ENCODE measurements at regions not wholly inside any gene's neighbourhood (a gene's known extent, or its start where the extent isn't known, plus 50 kb on each side); places are given as distances from the start of the nearest gene placed in this dataset.

GRCh38 chr1:81449786-81450185, 350.9 kb upstream of the ADGRL2 start:
- 83 to 88% methylated on average over 2 of the region's 2 CpGs for WGBS, 2 experiments (ENCODE audit: insufficient coverage in 2 of 2)
- H3K27ac ChIP-seq (ENCODE audit: low read depth, low read length, severe bottlenecking), result no peak overlapping the region

GRCh38 chr1:81446000-81446669, 354.6 kb upstream of the ADGRL2 start:
- no peak overlapping the region for H3K4me3 ChIP-seq (ENCODE audit: extremely low read depth, insufficient read depth, low read length, poor library complexity, severe bottlenecking)
- H3K27ac ChIP-seq (ENCODE audit: low read depth, low read length, severe bottlenecking), result no peak overlapping the region
- H3K9me3 ChIP-seq (ENCODE audit: control insufficient read depth, low read length), result no peaks in the 10 kb centered on the region
- WGBS, 2 experiments (ENCODE audit: insufficient coverage in 2 of 2), result 80 to 91% methylated on average over 3 to 5 of the region's 9 CpGs
- H3K36me3 ChIP-seq (ENCODE audit: control insufficient read depth, insufficient read depth, low read length), result no peaks in the 10 kb centered on the region
- no peaks in the 10 kb centered on the region for H3K4me1 ChIP-seq (ENCODE audit: control insufficient read depth, insufficient read depth, low read length, poor library complexity, severe bottlenecking)

More at GRCh38 chr1:81449786-81450185, 350.9 kb upstream of the ADGRL2 start:
- Histone ChIP-seq H3K4me3 (ENCODE audit: extremely low read depth, insufficient read depth, low read length, poor library complexity, severe bottlenecking) (no peak overlapping the region), H3K36me3 (ENCODE audit: control insufficient read depth, insufficient read depth, low read length) (no peaks in the 10 kb centered on the region), H3K4me1 (ENCODE audit: control insufficient read depth, insufficient read depth, low read length, poor library complexity, severe bottlenecking) (no peaks in the 10 kb centered on the region), H3K9me3 (ENCODE audit: control insufficient read depth, low read length) (no peaks in the 10 kb centered on the region)

GRCh38 chr1:81443288-81443687, 357.4 kb upstream of the ADGRL2 start:
- no peaks in the 10 kb centered on the region for H3K4me1 ChIP-seq (ENCODE audit: control insufficient read depth, insufficient read depth, low read length, poor library complexity, severe bottlenecking)
- no peaks in the 10 kb centered on the region for H3K36me3 ChIP-seq (ENCODE audit: control insufficient read depth, insufficient read depth, low read length)
- H3K27ac ChIP-seq (ENCODE audit: low read depth, low read length, severe bottlenecking), result no peak overlapping the region
- WGBS, 2 experiments (ENCODE audit: insufficient coverage in 2 of 2), result no CpG with 5 or more reads among the region's 1 CpG
- peaks cover 8% of the 10 kb centered on the region for H3K9me3 ChIP-seq (ENCODE audit: control insufficient read depth, low read length)
- H3K4me3 ChIP-seq (ENCODE audit: extremely low read depth, insufficient read depth, low read length, poor library complexity, severe bottlenecking), result no peak overlapping the region

GRCh38 chr1:81439046-81439823, 361.5 kb upstream of the ADGRL2 start:
- H3K36me3 ChIP-seq (ENCODE audit: control insufficient read depth, insufficient read depth, low read length), result no peaks in the 10 kb centered on the region
- no peak overlapping the region for H3K4me3 ChIP-seq (ENCODE audit: extremely low read depth, insufficient read depth, low read length, poor library complexity, severe bottlenecking)
- no peaks in the 10 kb centered on the region for H3K4me1 ChIP-seq (ENCODE audit: control insufficient read depth, insufficient read depth, low read length, poor library complexity, severe bottlenecking)
- H3K9me3 ChIP-seq (ENCODE audit: control insufficient read depth, low read length), result peaks cover 8% of the 10 kb centered on the region
- no peak overlapping the region for H3K27ac ChIP-seq (ENCODE audit: low read depth, low read length, severe bottlenecking)
- WGBS, 2 experiments (ENCODE audit: insufficient coverage in 2 of 2), result 93 to 96% methylated on average over 11 to 12 of the region's 12 CpGs

GRCh38 chr1:81437649-81438048, 363.1 kb upstream of the ADGRL2 start:
- Histone ChIP-seq H3K36me3 (ENCODE audit: control insufficient read depth, insufficient read depth, low read length) (no peaks in the 10 kb centered on the region), H3K4me3 (ENCODE audit: extremely low read depth, insufficient read depth, low read length, poor library complexity, severe bottlenecking) (no peak overlapping the region), H3K27ac (ENCODE audit: low read depth, low read length, severe bottlenecking) (no peak overlapping the region), H3K9me3 (ENCODE audit: control insufficient read depth, low read length) (peaks cover 8% of the 10 kb centered on the region), H3K4me1 (ENCODE audit: control insufficient read depth, insufficient read depth, low read length, poor library complexity, severe bottlenecking) (peaks cover 9% of the 10 kb centered on the region)
- WGBS, 2 experiments (ENCODE audit: insufficient coverage in 2 of 2), result 63% methylated on average over 2 of the region's 3 CpGs; no CpG with 5 or more reads in 1 of the 2 experiments

- H3K4me3 ChIP-seq (ENCODE audit: extremely low read depth, insufficient read depth, low read length, poor library complexity, severe bottlenecking), result no peak overlapping the region
- no peaks in the 10 kb centered on the region for H3K36me3 ChIP-seq (ENCODE audit: control insufficient read depth, insufficient read depth, low read length)
- no CpG with 5 or more reads among the region's 1 CpG for WGBS, 2 experiments (ENCODE audit: insufficient coverage in 2 of 2)
- H3K27ac ChIP-seq (ENCODE audit: low read depth, low read length, severe bottlenecking), result no peak overlapping the region
- peaks cover 8% of the 10 kb centered on the region for H3K9me3 ChIP-seq (ENCODE audit: control insufficient read depth, low read length)
- H3K4me1 ChIP-seq (ENCODE audit: control insufficient read depth, insufficient read depth, low read length, poor library complexity, severe bottlenecking), result peaks cover 14% of the 10 kb centered on the region
Measured at GRCh38 chr1:81437213-81437612, 363.5 kb upstream of the ADGRL2 start.

GRCh38 chr1:81435175-81435574, 365.6 kb upstream of the ADGRL2 start:
- peaks cover 32% of the 10 kb centered on the region for H3K4me1 ChIP-seq (ENCODE audit: control insufficient read depth, insufficient read depth, low read length, poor library complexity, severe bottlenecking)
- H3K36me3 ChIP-seq (ENCODE audit: control insufficient read depth, insufficient read depth, low read length), result no peaks in the 10 kb centered on the region
- no CpG with 5 or more reads among the region's 1 CpG for WGBS, 2 experiments (ENCODE audit: insufficient coverage in 2 of 2)
- H3K9me3 ChIP-seq (ENCODE audit: control insufficient read depth, low read length), result peaks cover 4% of the 10 kb centered on the region
- H3K4me3 ChIP-seq (ENCODE audit: extremely low read depth, insufficient read depth, low read length, poor library complexity, severe bottlenecking), result no peak overlapping the region
- no peak overlapping the region for H3K27ac ChIP-seq (ENCODE audit: low read depth, low read length, severe bottlenecking)

- Histone ChIP-seq H3K27ac (ENCODE audit: low read depth, low read length, severe bottlenecking) (no peak overlapping the region), H3K9me3 (ENCODE audit: control insufficient read depth, low read length) (no peaks in the 10 kb centered on the region), H3K4me1 (ENCODE audit: control insufficient read depth, insufficient read depth, low read length, poor library complexity, severe bottlenecking) (peaks cover 41% of the 10 kb centered on the region)
Measured at GRCh38 chr1:81433676-81434075, 367.1 kb upstream of the ADGRL2 start.

GRCh38 chr1:81432654-81433109, 368.1 kb upstream of the ADGRL2 start:
- Histone ChIP-seq H3K27ac (ENCODE audit: low read depth, low read length, severe bottlenecking) (peak overlapping the region; percentile 80), H3K4me1 (ENCODE audit: control insufficient read depth, insufficient read depth, low read length, poor library complexity, severe bottlenecking) (peaks cover 44% of the 10 kb centered on the region), H3K9me3 (ENCODE audit: control insufficient read depth, low read length) (no peaks in the 10 kb centered on the region), H3K4me3 (ENCODE audit: extremely low read depth, insufficient read depth, low read length, poor library complexity, severe bottlenecking) (no peak overlapping the region), H3K36me3 (ENCODE audit: control insufficient read depth, insufficient read depth, low read length) (no peaks in the 10 kb centered on the region)
- WGBS, 2 experiments (ENCODE audit: insufficient coverage in 2 of 2), result 94 to 95% methylated on average over 3 to 4 of the region's 8 CpGs

More at GRCh38 chr1:81433676-81434075, 367.1 kb upstream of the ADGRL2 start:
- 100% methylated on average over 1 to 2 of the region's 2 CpGs for WGBS, 2 experiments (ENCODE audit: insufficient coverage in 2 of 2)
- Histone ChIP-seq H3K36me3 (ENCODE audit: control insufficient read depth, insufficient read depth, low read length) (no peaks in the 10 kb centered on the region), H3K4me3 (ENCODE audit: extremely low read depth, insufficient read depth, low read length, poor library complexity, severe bottlenecking) (no peak overlapping the region)

- Histone ChIP-seq H3K27ac (ENCODE audit: low read depth, low read length, severe bottlenecking) (peak overlapping the region; percentile 80), H3K4me3 (ENCODE audit: extremely low read depth, insufficient read depth, low read length, poor library complexity, severe bottlenecking) (no peak overlapping the region)
Measured at GRCh38 chr1:81432059-81432458, 368.7 kb upstream of the ADGRL2 start.

GRCh38 chr1:81431624-81432000, 369.1 kb upstream of the ADGRL2 start:
- Histone ChIP-seq H3K36me3 (ENCODE audit: control insufficient read depth, insufficient read depth, low read length) (no peaks in the 10 kb centered on the region), H3K9me3 (ENCODE audit: control insufficient read depth, low read length) (no peaks in the 10 kb centered on the region), H3K27ac (ENCODE audit: low read depth, low read length, severe bottlenecking) (peak overlapping the region; percentile 80), H3K4me3 (ENCODE audit: extremely low read depth, insufficient read depth, low read length, poor library complexity, severe bottlenecking) (no peak overlapping the region), H3K4me1 (ENCODE audit: control insufficient read depth, insufficient read depth, low read length, poor library complexity, severe bottlenecking) (peaks cover 47% of the 10 kb centered on the region)
- no CpG with 5 or more reads among the region's 2 CpGs for WGBS, 2 experiments (ENCODE audit: insufficient coverage in 2 of 2)

More at GRCh38 chr1:81432059-81432458, 368.7 kb upstream of the ADGRL2 start:
- H3K4me1 ChIP-seq (ENCODE audit: control insufficient read depth, insufficient read depth, low read length, poor library complexity, severe bottlenecking), result peaks cover 47% of the 10 kb centered on the region
- no peaks in the 10 kb centered on the region for H3K9me3 ChIP-seq (ENCODE audit: control insufficient read depth, low read length)
- no peaks in the 10 kb centered on the region for H3K36me3 ChIP-seq (ENCODE audit: control insufficient read depth, insufficient read depth, low read length)
- WGBS, 2 experiments (ENCODE audit: insufficient coverage in 2 of 2), result 45 to 62% methylated on average over 3 to 4 of the region's 4 CpGs
